ENCODE measurements at regions not wholly inside any gene's neighbourhood (a gene's known extent, or its start where the extent isn't known, plus 50 kb on each side); places are given as distances from the start of the nearest gene placed in this dataset.
"Not testable (repeated sequence)": the region's sequence is repeated elsewhere in the genome, so short reads cannot be mapped to it uniquely, and the experiment has no call there.

- no peak for DNase-seq
Observed at GRCh38 chr16:66085651-66086050, 280.8 kb upstream of the CDH5 start.

GRCh38 chr16:66084731-66085130 lies 281.8 kb upstream of the CDH5 start:
- not testable (repeated sequence) for DNase-seq

- no peak for DNase-seq
Observed at GRCh38 chr16:66084306-66084705, 282.2 kb upstream of the CDH5 start.

GRCh38 chr16:66083171-66083570 lies 283.3 kb upstream of the CDH5 start:
- no peak for DNase-seq

- no peak for DNase-seq
Observed at GRCh38 chr16:66082424-66082823, 284.1 kb upstream of the CDH5 start.

GRCh38 chr16:66081775-66082366 lies 284.6 kb upstream of the CDH5 start:
- no peak for DNase-seq

GRCh38 chr16:66079671-66080334 lies 286.7 kb upstream of the CDH5 start:
- no peak for DNase-seq

GRCh38 chr16:66070140-66070917 lies 296.2 kb upstream of the CDH5 start:
- no peak for DNase-seq

GRCh38 chr16:66069587-66069986 lies 296.9 kb upstream of the CDH5 start:
- DNase-seq, result no peak

- no peak for DNase-seq
Observed at GRCh38 chr16:66066404-66066803, 300.1 kb upstream of the CDH5 start.

- DNase-seq, result no peak
Observed at GRCh38 chr16:66065925-66066324, 300.6 kb upstream of the CDH5 start.

- no peak for DNase-seq
Observed at GRCh38 chr16:66064801-66065530, 301.5 kb upstream of the CDH5 start.

- DNase-seq, result no peak
Observed at GRCh38 chr16:66058832-66059231, 307.7 kb upstream of the CDH5 start.

GRCh38 chr16:66058172-66058691 lies 308.3 kb upstream of the CDH5 start:
- DNase-seq, result no peak

GRCh38 chr16:66057057-66057456 lies 309.4 kb upstream of the CDH5 start:
- DNase-seq, result no peak

GRCh38 chr16:66054095-66054494 lies 312.4 kb upstream of the CDH5 start:
- DNase-seq, result no peak

- DNase-seq, result no peak
Observed at GRCh38 chr16:66052745-66053144, 313.7 kb upstream of the CDH5 start.

GRCh38 chr16:66050991-66051390 lies 315.5 kb upstream of the CDH5 start:
- no peak for DNase-seq

- no peak for DNase-seq
Observed at GRCh38 chr16:66049865-66050264, 316.6 kb upstream of the CDH5 start.

GRCh38 chr16:66045626-66046025 lies 320.9 kb upstream of the CDH5 start:
- DNase-seq, result no peak

GRCh38 chr16:66044556-66044955 lies 321.9 kb upstream of the CDH5 start:
- no peak for DNase-seq

GRCh38 chr16:66044089-66044488 lies 322.4 kb upstream of the CDH5 start:
- no peak for DNase-seq

GRCh38 chr16:66043326-66043725 lies 323.2 kb upstream of the CDH5 start:
- no peak for DNase-seq
